ENCODE measurements at regions not wholly inside any gene's neighbourhood (a gene's known extent, or its start where the extent isn't known, plus 50 kb on each side); places are given as distances from the start of the nearest gene placed in this dataset.

DNA sequence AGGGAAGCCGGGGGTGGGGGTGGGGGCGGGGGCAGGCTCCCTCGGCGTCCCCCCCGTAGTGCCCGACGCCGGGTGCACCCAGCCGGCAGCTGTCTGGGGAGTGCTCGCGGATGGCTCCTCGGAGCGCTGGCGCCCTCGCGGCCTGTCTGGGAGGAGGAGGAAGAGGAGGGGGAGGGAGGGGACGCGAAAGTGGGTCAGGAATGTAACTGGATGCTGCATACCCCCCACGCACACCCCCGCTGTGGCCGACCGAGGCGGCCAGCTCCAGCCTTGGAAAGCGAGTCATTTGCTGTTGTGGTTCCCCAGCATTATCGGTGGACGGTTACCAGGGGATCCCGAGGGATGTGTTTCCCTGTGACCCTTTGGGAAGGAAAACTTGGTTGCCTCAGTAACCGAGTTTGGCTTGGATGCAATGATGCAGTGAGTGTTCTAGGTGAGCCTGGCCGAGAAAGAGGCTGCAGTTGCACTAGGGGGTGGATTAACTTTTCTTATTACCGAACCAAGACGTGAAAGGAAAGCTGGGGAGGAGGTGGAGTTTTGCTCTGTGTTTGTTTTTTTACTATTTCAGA lies 55.2 kb upstream of the RREB1 start:
- no peaks in the 10 kb centered on the region for H3K36me3 ChIP-seq (ENCODE audit: control insufficient read depth in 3 of 3, insufficient read depth in 2 of 3, low read depth in 1 of 3, low read length in 3 of 3)
- WGBS, 3 donors, result 1 to 5% (median 3%) methylated on average over 24 to 31 of the region's 31 CpGs
- H3K9me3 ChIP-seq (ENCODE audit: control insufficient read depth in 2 of 2, insufficient read depth in 1 of 2, low read depth in 1 of 2, low read length in 1 of 2), result no peaks in the 10 kb centered on the region
- H3K27ac ChIP-seq (ENCODE audit: low read depth in 1 of 3, low read length in 2 of 3), result peak overlapping the region; percentile 73 to 100 (median 92)
- peak; percentile 30 to 54 for DNase-seq
- FAIRE-seq, result no peak
- no peaks in the 10 kb centered on the region for H3K27me3 ChIP-seq (ENCODE audit: control insufficient read depth in 3 of 3, insufficient read depth in 3 of 3, low read length in 3 of 3)
- H3K4me3 ChIP-seq (ENCODE audit: low read depth in 1 of 3, low read length in 3 of 3), result peak overlapping the region; percentile 69 to 76 (median 71)
- H3K4me1 ChIP-seq (ENCODE audit: control insufficient read depth in 3 of 3, insufficient read depth in 2 of 3, low read depth in 1 of 3, low read length in 2 of 3), result peaks cover 0 to 17% (median 2%) of the 10 kb centered on the region in 3 donors

DNA sequence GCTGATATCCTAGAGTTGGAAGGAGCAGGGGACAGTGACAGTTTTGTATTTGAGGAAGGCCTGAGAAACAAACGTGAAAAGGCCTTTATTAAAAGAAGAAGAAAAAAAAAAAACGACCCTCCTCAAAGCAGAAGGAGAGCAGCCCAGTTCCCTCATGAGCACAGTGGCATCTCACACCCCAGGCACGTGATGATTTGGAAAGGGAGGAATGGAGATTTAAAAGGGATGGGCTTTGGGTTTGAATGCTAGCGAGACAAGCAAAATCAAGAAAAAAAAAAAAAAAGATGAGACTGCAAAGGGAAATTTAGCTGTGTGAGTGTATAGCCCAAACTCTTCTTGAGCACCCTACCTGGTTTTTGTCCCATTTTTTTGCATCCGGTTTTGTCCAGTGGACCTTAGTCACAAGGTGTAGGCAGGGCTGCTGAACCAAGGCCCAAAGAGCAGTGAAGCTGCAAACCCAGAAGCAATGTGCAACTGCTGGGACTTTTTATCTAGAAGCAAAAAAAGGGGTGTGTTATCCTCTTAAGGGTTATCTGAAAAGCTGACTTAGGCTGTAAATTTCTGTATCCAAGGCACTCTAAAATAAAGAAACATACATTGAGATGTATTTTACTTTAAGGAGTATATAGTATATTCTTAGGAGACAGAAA lies 54.5 kb upstream of the RREB1 start:
- no peaks in the 10 kb centered on the region for H3K9me3 ChIP-seq (ENCODE audit: control insufficient read depth in 2 of 2, insufficient read depth in 1 of 2, low read depth in 1 of 2, low read length in 1 of 2)
- DNase-seq (peak; percentile 67 to 82), FAIRE-seq (no peak)
- H3K27me3 ChIP-seq (ENCODE audit: control insufficient read depth in 3 of 3, insufficient read depth in 3 of 3, low read length in 3 of 3), result no peaks in the 10 kb centered on the region
- H3K36me3 ChIP-seq (ENCODE audit: control insufficient read depth in 3 of 3, insufficient read depth in 2 of 3, low read depth in 1 of 3, low read length in 3 of 3), result no peaks in the 10 kb centered on the region
- peaks cover 0 to 21% (median 2%) of the 10 kb centered on the region in 3 donors for H3K4me1 ChIP-seq (ENCODE audit: control insufficient read depth in 3 of 3, insufficient read depth in 2 of 3, low read depth in 1 of 3, low read length in 2 of 3)
- 29 to 46% (median 37%) methylated on average over 5 of the region's 5 CpGs for WGBS, 3 donors
- H3K4me3 ChIP-seq (ENCODE audit: low read depth in 1 of 3, low read length in 3 of 3), result no peak overlapping the region
- peak overlapping the region; percentile 50 to 100 (median 73) for H3K27ac ChIP-seq (ENCODE audit: low read depth in 1 of 3, low read length in 2 of 3)

Measured in small intestine (tissue), 7 donors.